Esophagus squamous epithelium (tissue), 4 donors: ENCODE measurements at regions not wholly inside any gene's neighbourhood (a gene's known extent, or its start where the extent isn't known, plus 50 kb on each side); places are given as distances from the start of the nearest gene placed in this dataset.

ENCODE experiments used
- CTCF ChIP-seq, 6 experiments: fragments of 450-650 bp in 4 of 6; fragments of 200-600 bp in 2 of 6; sonication (generic) in 2 of 6; IDR thresholded peaks; one replicate each; pipeline ENCODE4 v1.5.1; 2016 to 2019; ENCODE audit warnings: antibody characterized with exemption in 6 of 6, mild to moderate bottlenecking in 4 of 6, moderate library complexity in 4 of 6
- POLR2A ChIP-seq, 4 donors: fragments of 450-650 bp; IDR thresholded peaks; one replicate each; pipeline ENCODE4 v1.6.1; 2017; ENCODE audit warnings: antibody characterized with exemption in 4 of 4, mild to moderate bottlenecking in 4 of 4, moderate library complexity in 3 of 4

GRCh38 chr3:6509576-6509975, 351.3 kb upstream of the GRM7 start:
- TF ChIP-seq CTCF (IDR thresholded peaks at IDR 0.05) (no peak), POLR2A (IDR thresholded peaks at IDR 0.05) (no peak)
